A549 (cell line): ENCODE measurements at regions not wholly inside any gene's neighbourhood (a gene's known extent, or its start where the extent isn't known, plus 50 kb on each side); places are given as distances from the start of the nearest gene placed in this dataset.

Source experiments
- CBX8 ChIP-seq: fragments of 200-600 bp; sonication (generic); IDR thresholded peaks from 2 replicates; pipeline ENCODE4 v1.6.1; 2016
- CTCF ChIP-seq: fragments of >200 bp; sonication (Bioruptor Twin); formaldehyde crosslinking; IDR thresholded peaks from 3 replicates; pipeline ENCODE4 v1.5.1; 2016
- FOSB ChIP-seq: fragments of 250-450 bp; sonication (Bioruptor Pico); IDR thresholded peaks from 2 replicates; pipeline ENCODE4 v1.5.0; 2020; ENCODE audit warnings: mild to moderate bottlenecking, moderate library complexity
- JUNB ChIP-seq: fragments of >200 bp; sonication (Bioruptor Twin); formaldehyde crosslinking; IDR thresholded peaks from 2 replicates; pipeline ENCODE4 v1.6.1; 2016
- MAX ChIP-seq: IDR thresholded peaks from 2 replicates; pipeline ENCODE4 v1.6.1; 2012
- PBX3 ChIP-seq: IDR thresholded peaks from 2 replicates; pipeline ENCODE4 v1.6.1; 2012
- POLR2A ChIP-seq: IDR thresholded peaks from 2 replicates; pipeline ENCODE4 v1.6.1; 2012; ENCODE audit warnings: mild to moderate bottlenecking, low read length
- REST ChIP-seq: fragments of 200-600 bp; sonication (generic); IDR thresholded peaks from 2 replicates; pipeline ENCODE4 v1.6.1; 2016; ENCODE audit warnings: antibody characterized with exemption, mild to moderate bottlenecking, moderate library complexity
- TFCP2L1 ChIP-seq: fragments of 250-450 bp; sonication (Bioruptor Pico); IDR thresholded peaks from 2 replicates; pipeline ENCODE4 v1.5.0; 2021; ENCODE audit warnings: mild to moderate bottlenecking
- USF2 ChIP-seq: fragments of 450-650 bp; IDR thresholded peaks from 2 replicates; pipeline ENCODE4 v1.6.1; 2014; ENCODE audit warnings: antibody characterized with exemption

- TF ChIP-seq PBX3 (no peak), JUNB (no peak), FOSB (CRISPR knock-in tag) (no peak), USF2 (no peak), MAX (no peak), REST (no peak), POLR2A (no peak), CTCF (no peak), TFCP2L1 (CRISPR knock-in tag) (no peak), CBX8 (no peak)
Observed at GRCh38 chr11:119974051-119974450, 163.9 kb downstream of the TRIM29 start.
